ENCODE measurements at regions not wholly inside any gene's neighbourhood (a gene's known extent, or its start where the extent isn't known, plus 50 kb on each side); places are given as distances from the start of the nearest gene placed in this dataset.

DNA sequence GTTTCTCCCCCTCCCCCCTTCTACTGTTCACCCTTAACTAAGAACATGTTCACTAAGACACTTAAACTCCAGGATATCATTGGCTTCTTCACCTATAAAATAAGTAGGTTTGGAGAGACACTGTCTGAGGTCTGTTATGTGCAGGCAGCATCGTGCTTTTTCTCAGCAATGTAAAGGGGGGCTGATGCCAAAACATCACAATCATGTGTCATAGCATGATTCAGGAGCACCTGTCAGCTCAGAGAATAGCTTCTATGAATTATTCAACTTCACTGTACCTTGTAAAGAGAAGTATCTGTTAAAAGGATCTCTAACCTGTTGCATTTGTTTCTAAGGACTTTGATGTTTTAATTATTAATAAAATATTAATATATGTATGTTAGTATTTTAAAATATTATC lies 211.4 kb upstream of the EPHA3 start:
- Histone ChIP-seq H3K36me3 (no peaks in the 10 kb centered on the region), H3K4me3 (no peak overlapping the region), H3K9me3 (no peaks in the 10 kb centered on the region), H3K4me1 (no peaks in the 10 kb centered on the region), H3K27me3 (no peaks in the 10 kb centered on the region), H3K27ac (no peak overlapping the region)
- DNase-seq (ENCODE audit: low spot score in 2 of 2), result no peak
- intact Hi-C loops (cut with DNase I; ENCODE audit: low total_unique reads), result no loop called here
- TF ChIP-seq POLR2AphosphoS5 (IDR thresholded peaks at IDR 0.05), result no peak
- no peak for TF ChIP-seq POLR2A (IDR thresholded peaks at IDR 0.05)
- no peak for TF ChIP-seq CTCF (IDR thresholded peaks at IDR 0.05)

DNA sequence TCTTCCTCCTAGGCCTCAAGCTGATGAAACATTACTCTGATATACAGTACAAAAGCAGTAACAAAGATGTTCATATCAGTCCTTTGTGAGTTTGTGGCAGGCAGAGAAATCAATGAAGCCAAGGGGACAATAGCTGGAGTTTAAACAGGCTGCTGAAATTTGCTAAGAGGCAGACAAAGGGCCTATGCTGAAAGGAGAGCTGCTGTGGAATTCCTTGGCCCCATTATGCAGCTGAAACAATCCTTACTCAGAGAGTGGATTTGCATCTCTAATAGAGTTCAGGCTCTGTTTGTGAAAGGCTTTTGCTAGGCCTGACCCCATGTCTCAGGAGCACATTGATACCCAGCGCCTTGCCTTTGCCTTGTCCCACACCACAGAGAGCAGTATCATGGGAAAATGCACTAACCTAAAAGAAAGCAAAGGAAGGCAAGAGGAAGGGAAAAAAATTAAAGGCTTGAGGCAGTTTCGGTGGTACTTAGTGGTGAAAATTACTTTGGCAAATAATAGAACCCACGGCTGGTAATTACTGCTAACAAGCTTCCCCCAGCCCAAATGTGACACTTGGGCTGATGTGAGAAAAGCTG lies 195.0 kb upstream of the EPHA3 start:
- no peaks in the 10 kb centered on the region for H3K9me3 ChIP-seq
- H3K4me3 ChIP-seq, result no peak overlapping the region
- TF ChIP-seq POLR2AphosphoS5 (IDR thresholded peaks at IDR 0.05), result no peak
- TF ChIP-seq CTCF (IDR thresholded peaks at IDR 0.05), result no peak
- TF ChIP-seq POLR2A (IDR thresholded peaks at IDR 0.05), result no peak
- no peaks in the 10 kb centered on the region for H3K36me3 ChIP-seq
- no peaks in the 10 kb centered on the region for H3K27me3 ChIP-seq
- no peak overlapping the region for H3K27ac ChIP-seq
- no peaks in the 10 kb centered on the region for H3K4me1 ChIP-seq
- intact Hi-C loops (cut with DNase I; ENCODE audit: low total_unique reads), result no loop called here
- DNase-seq (ENCODE audit: low spot score in 2 of 2), result no peak

DNA sequence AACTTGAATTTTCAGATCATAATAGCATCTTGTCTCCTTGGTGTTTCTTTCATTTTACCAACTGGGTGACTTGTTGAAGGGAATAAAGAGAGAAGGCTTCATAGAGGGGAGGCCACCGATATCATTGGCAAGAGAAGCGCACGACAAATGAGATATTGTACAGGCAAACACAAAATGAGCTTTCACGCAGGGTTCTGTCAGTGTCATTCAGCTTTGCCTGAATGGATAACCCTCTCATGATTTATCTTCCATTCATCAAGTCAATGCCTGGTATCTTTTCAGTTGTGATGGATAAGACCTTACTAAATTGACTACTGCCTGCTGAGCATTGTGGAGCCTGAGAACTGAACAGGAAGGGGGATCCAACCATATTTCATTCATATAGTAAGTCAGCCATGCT lies 188.6 kb upstream of the EPHA3 start:
- intact Hi-C loops (cut with DNase I; ENCODE audit: low total_unique reads), result no loop called here
- no peak for TF ChIP-seq POLR2AphosphoS5 (IDR thresholded peaks at IDR 0.05)
- Histone ChIP-seq H3K27me3 (no peaks in the 10 kb centered on the region), H3K27ac (no peak overlapping the region), H3K4me1 (no peaks in the 10 kb centered on the region), H3K36me3 (no peaks in the 10 kb centered on the region), H3K4me3 (no peak overlapping the region), H3K9me3 (no peaks in the 10 kb centered on the region)
- DNase-seq (ENCODE audit: low spot score in 2 of 2), result no peak

DNA sequence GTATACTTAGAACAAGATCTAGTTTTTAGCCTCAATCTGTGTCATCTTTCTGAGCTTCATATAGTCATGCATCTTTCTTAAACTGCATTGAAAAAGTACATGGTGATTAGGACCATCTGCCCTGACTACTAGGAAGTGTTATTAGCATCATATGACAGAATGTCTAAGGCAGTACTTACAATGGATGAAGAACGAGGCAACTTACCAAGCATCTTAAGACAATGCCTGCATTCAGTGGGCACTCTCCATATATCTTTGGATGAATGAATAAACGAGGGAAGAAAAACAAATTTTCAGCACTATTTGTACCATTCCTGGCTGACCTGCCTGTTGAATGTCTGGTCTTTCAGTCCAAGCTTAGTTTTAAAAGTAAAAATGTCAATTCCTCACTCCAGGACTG lies 185.4 kb upstream of the EPHA3 start:
- Histone ChIP-seq H3K36me3 (no peaks in the 10 kb centered on the region), H3K27me3 (no peaks in the 10 kb centered on the region), H3K27ac (no peak overlapping the region), H3K9me3 (no peaks in the 10 kb centered on the region), H3K4me3 (no peak overlapping the region), H3K4me1 (no peaks in the 10 kb centered on the region)
- no peak for DNase-seq (ENCODE audit: low spot score in 2 of 2)
- intact Hi-C loops (cut with DNase I; ENCODE audit: low total_unique reads), result no loop called here
- TF ChIP-seq POLR2AphosphoS5 (IDR thresholded peaks at IDR 0.05) (no peak), CTCF (IDR thresholded peaks at IDR 0.05) (no peak), POLR2A (IDR thresholded peaks at IDR 0.05) (no peak)

- DNase-seq (ENCODE audit: low spot score in 2 of 2), result no peak
Observed at GRCh38 chr3:88926221-88926620, 181.2 kb upstream of the EPHA3 start.

More at GRCh38 chr3:88926221-88926620, 181.2 kb upstream of the EPHA3 start:
- no peaks in the 10 kb centered on the region for H3K9me3 ChIP-seq
- H3K36me3 ChIP-seq, result no peaks in the 10 kb centered on the region
- H3K27me3 ChIP-seq, result no peaks in the 10 kb centered on the region
- intact Hi-C loops (cut with DNase I; ENCODE audit: low total_unique reads), result no loop called here
- TF ChIP-seq POLR2A (IDR thresholded peaks at IDR 0.05) (no peak), CTCF (IDR thresholded peaks at IDR 0.05) (no peak), POLR2AphosphoS5 (IDR thresholded peaks at IDR 0.05) (no peak)
- no peaks in the 10 kb centered on the region for H3K4me1 ChIP-seq
- H3K4me3 ChIP-seq, result no peak overlapping the region
- no peak overlapping the region for H3K27ac ChIP-seq

Data from breast epithelium (tissue), 4 donors.